Endothelial cell of umbilical vein (primary cell): ENCODE measurements at regions not wholly inside any gene's neighbourhood (a gene's known extent, or its start where the extent isn't known, plus 50 kb on each side); places are given as distances from the start of the nearest gene placed in this dataset.

Source experiments
- BruUV-seq: library from RNA; stranded (reverse); fragments of 400-500 nt; replicated peaks from 2 replicates; lab custom pipeline; 2021; lab: Mats Ljungman, UMichigan
- CTCF ChIA-PET: fragments of 300-600, 350-600 bp; sonication (Branson Sonifier 250); formaldehyde crosslinking; loops from one replicate; lab custom pipeline; 2021; ENCODE audit warnings: antibody characterized with exemption, inconsistent platforms; lab: Charles Lee
- POLR2A ChIA-PET: fragments of 300-600, 350-600 bp; sonication (Branson Sonifier 250); formaldehyde crosslinking; loops from one replicate; lab custom pipeline; 2021; ENCODE audit warnings: antibody characterized with exemption, inconsistent platforms; lab: Charles Lee
- DNase-seq: peaks from one replicate; pipeline ENCODE4 v3.0.0-alpha.2; 2011; ENCODE audit warnings: low read depth, low spot score
- FAIRE-seq: peaks from 2 replicates; lab custom pipeline; 2011; peaks lifted over from hg19 to GRCh38; lab: Jason Lieb, UNC
- H2AFZ ChIP-seq: 2 replicates; pipeline ENCODE4 v1.6.0; 2012; ENCODE audit warnings: low read depth, low read length, control low read depth, inconsistent platforms
- H3K27ac ChIP-seq: 2 replicates; pipeline ENCODE4 v1.5.1; 2011; ENCODE audit warnings: low read depth, mild to moderate bottlenecking, control low read depth, low read length, moderate library complexity; ENCODE audit not compliant: insufficient read depth
- H3K27me3 ChIP-seq, 2 experiments: 2 replicates each; pipeline versions ENCODE4 v1.6.0 to v1.6.1; 2011; ENCODE audit warnings: low read length in 2 of 2, mixed read lengths in 1 of 2; ENCODE audit not compliant: control insufficient read depth in 2 of 2, insufficient read depth in 2 of 2
- H3K36me3 ChIP-seq, 2 experiments: 2 replicates in 1 of 2; 3 replicates in 1 of 2; pipeline ENCODE4 v1.5.1; 2011; ENCODE audit warnings: low read length in 2 of 2, mild to moderate bottlenecking in 1 of 2, moderate library complexity in 1 of 2; ENCODE audit not compliant: control insufficient read depth in 2 of 2, insufficient read depth in 2 of 2; ENCODE audit errors: extremely low read depth in 1 of 2
- H3K4me1 ChIP-seq: 3 replicates; pipeline ENCODE4 v1.5.1; 2011; ENCODE audit warnings: mild to moderate bottlenecking, low read length; ENCODE audit not compliant: control insufficient read depth, insufficient read depth; ENCODE audit errors: extremely low read depth
- H3K4me2 ChIP-seq: 2 replicates; pipeline ENCODE4 v1.6.1; 2011; ENCODE audit warnings: low read length, control low read depth, mixed read lengths; ENCODE audit not compliant: insufficient read depth
- H3K4me3 ChIP-seq, 3 experiments: fragments of 200-600 bp in 1 of 3; sonication (generic), shearing (Covaris generic) in 1 of 3; replicated peaks in 1 of 3; 2 replicates each; pipeline ENCODE4 v1.5.1; 2011 to 2016; ENCODE audit warnings: control low read depth in 3 of 3, low read length in 3 of 3, mild to moderate bottlenecking in 2 of 3, inconsistent platforms in 1 of 3, low read depth in 1 of 3, moderate library complexity in 1 of 3; ENCODE audit not compliant: insufficient read depth in 1 of 3
- H3K79me2 ChIP-seq: 2 replicates; pipeline ENCODE4 v1.6.0; 2012; ENCODE audit warnings: low read length, inconsistent platforms; ENCODE audit not compliant: control insufficient read depth, insufficient read depth
- H3K9ac ChIP-seq: replicated peaks from 2 replicates; pipeline ENCODE3; 2011; ENCODE audit warnings: low read length, control low read depth; ENCODE audit not compliant: insufficient read depth; ENCODE audit errors: extremely low read depth
- H3K9me1 ChIP-seq: replicated peaks from 3 replicates; pipeline ENCODE4 v1.6.0; 2011; ENCODE audit warnings: mild to moderate bottlenecking, low read length; ENCODE audit not compliant: control insufficient read depth, insufficient read depth; ENCODE audit errors: extremely low read depth
- H3K9me3 ChIP-seq: replicated peaks from 2 replicates; pipeline ENCODE4 v1.5.1; 2012; ENCODE audit warnings: low read length, inconsistent platforms; ENCODE audit not compliant: control insufficient read depth, insufficient read depth
- H4K20me1 ChIP-seq: replicated peaks from 2 replicates; pipeline ENCODE3; 2011; ENCODE audit warnings: mild to moderate bottlenecking, low read length; ENCODE audit not compliant: control insufficient read depth, insufficient read depth; ENCODE audit errors: extremely low read depth
- EZH2 ChIP-seq: IDR thresholded peaks from 2 replicates; pipeline ENCODE4 v1.6.1; 2012; ENCODE audit warnings: borderline replicate concordance, low read depth, mild to moderate bottlenecking, moderate library complexity, low read length, inconsistent platforms; ENCODE audit not compliant: severe bottlenecking
- FOS ChIP-seq: IDR thresholded peaks from 2 replicates; pipeline ENCODE4 v1.6.1; 2011; ENCODE audit warnings: mild to moderate bottlenecking, low read length, moderate library complexity, borderline replicate concordance; ENCODE audit not compliant: insufficient read depth
- GATA2 ChIP-seq: IDR thresholded peaks from 2 replicates; pipeline ENCODE4 v1.7.0; 2011; ENCODE audit warnings: low read depth, mild to moderate bottlenecking, moderate library complexity, mixed read lengths, low read length; ENCODE audit not compliant: insufficient read length, insufficient read depth
- JUN ChIP-seq: IDR thresholded peaks from 2 replicates; pipeline ENCODE4 v1.6.1; 2011; ENCODE audit warnings: borderline replicate concordance, low read depth; ENCODE audit not compliant: insufficient read length, insufficient read depth
- MAX ChIP-seq: IDR thresholded peaks from 2 replicates; pipeline ENCODE4 v1.6.1; 2011; ENCODE audit not compliant: insufficient read depth, insufficient read length
- MYC ChIP-seq: IDR thresholded peaks from one replicate; pipeline ENCODE4 v1.6.1; 2011; ENCODE audit warnings: mild to moderate bottlenecking, low read depth, low read length
- POLR2A ChIP-seq: IDR thresholded peaks from 2 replicates; pipeline ENCODE4 v1.6.1; 2012; ENCODE audit warnings: low read depth, mild to moderate bottlenecking, control low read depth, low read length
- POLR2AphosphoS5 ChIP-seq: IDR thresholded peaks from 2 replicates; pipeline ENCODE4 v1.6.1; 2012; ENCODE audit warnings: low read depth, mild to moderate bottlenecking, control low read depth, low read length, moderate library complexity; ENCODE audit not compliant: insufficient read depth
- dilution Hi-C: fragments of 300-500 bp; cut with MboI; formaldehyde crosslinking; loops from one replicate; pipeline ENCODE4 v1.15.0; 2019; ENCODE audit warnings: low sequenced_read_pairs; ENCODE audit not compliant: extremely low pct_ligation_motif_present
- intact Hi-C: fragments of 100-400 bp; cut with micrococcal nuclease; formaldehyde crosslinking; loops from one replicate; pipeline ENCODE4 v1.10.0; 2022
- TF ChIP-seq, protein P1 (sequence below), 2 donors: IDR thresholded peaks; 1 replicate in 1 of 2; 2 replicates in 1 of 2; pipeline ENCODE4 v1.5.1; 2011; ENCODE audit warnings: low read length in 2 of 2, mild to moderate bottlenecking in 2 of 2, moderate library complexity in 2 of 2, control low read depth in 1 of 2, inconsistent platforms in 1 of 2, low read depth in 1 of 2; ENCODE audit not compliant: insufficient read depth in 1 of 2; ENCODE audit errors: extremely low read depth in 1 of 2

DNA sequence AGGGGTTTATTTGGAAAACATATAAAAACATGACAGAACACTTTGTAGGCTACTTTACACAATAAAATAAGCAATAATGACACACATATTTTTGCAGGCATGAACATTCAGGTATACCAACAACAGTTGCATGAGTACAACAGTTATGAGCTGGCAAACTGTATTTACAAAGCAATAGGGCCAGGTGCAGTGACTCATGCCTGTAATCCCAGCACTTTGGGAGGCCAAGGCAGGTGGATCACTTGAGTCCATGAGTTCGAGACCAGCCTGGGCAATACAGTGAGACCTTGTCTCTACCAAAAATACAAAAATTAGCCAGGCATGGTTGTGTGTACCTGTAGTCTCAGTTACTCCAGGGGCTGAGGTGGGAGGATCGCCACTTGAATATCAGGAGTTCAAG is 101.1 kb downstream of the BMP4 start:
- no peaks in the 10 kb centered on the region for H3K79me2 ChIP-seq
- H3K4me2 ChIP-seq: no peak overlapping the region
- no peak for TF ChIP-seq FOS
- TF ChIP-seq MAX: no peak
- no peak for TF ChIP-seq EZH2
- no peak for TF ChIP-seq JUN
- TF ChIP-seq MYC: no peak
- TF ChIP-seq, protein P1, sequence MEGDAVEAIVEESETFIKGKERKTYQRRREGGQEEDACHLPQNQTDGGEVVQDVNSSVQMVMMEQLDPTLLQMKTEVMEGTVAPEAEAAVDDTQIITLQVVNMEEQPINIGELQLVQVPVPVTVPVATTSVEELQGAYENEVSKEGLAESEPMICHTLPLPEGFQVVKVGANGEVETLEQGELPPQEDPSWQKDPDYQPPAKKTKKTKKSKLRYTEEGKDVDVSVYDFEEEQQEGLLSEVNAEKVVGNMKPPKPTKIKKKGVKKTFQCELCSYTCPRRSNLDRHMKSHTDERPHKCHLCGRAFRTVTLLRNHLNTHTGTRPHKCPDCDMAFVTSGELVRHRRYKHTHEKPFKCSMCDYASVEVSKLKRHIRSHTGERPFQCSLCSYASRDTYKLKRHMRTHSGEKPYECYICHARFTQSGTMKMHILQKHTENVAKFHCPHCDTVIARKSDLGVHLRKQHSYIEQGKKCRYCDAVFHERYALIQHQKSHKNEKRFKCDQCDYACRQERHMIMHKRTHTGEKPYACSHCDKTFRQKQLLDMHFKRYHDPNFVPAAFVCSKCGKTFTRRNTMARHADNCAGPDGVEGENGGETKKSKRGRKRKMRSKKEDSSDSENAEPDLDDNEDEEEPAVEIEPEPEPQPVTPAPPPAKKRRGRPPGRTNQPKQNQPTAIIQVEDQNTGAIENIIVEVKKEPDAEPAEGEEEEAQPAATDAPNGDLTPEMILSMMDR (IDR thresholded peaks at IDR 0.05; ENCODE audit: extremely low read depth in 1 of 2, insufficient read depth in 1 of 2, low read depth in 1 of 2, low read length in 2 of 2): no peak
- TF ChIP-seq GATA2: no peak
- TF ChIP-seq POLR2A: no peak
- TF ChIP-seq POLR2AphosphoS5: no peak
- no peaks in the 10 kb centered on the region for H3K9me3 ChIP-seq
- FAIRE-seq (no peak), DNase-seq (no peak)
- no peaks in the 10 kb centered on the region for H3K36me3 ChIP-seq
- ChIA-PET POLR2A (no interaction called here), CTCF (no interaction called here)
- peaks cover 13% of the 10 kb centered on the region for H3K4me1 ChIP-seq
- H3K4me3 ChIP-seq: no peak overlapping the region
- BruUV-seq: no TSS peak
- intact Hi-C loops: no loop called here
- H3K9ac ChIP-seq: no peak overlapping the region
- no peaks in the 10 kb centered on the region for H3K9me1 ChIP-seq
- H3K27me3 ChIP-seq: no peaks in the 10 kb centered on the region
- no peaks in the 10 kb centered on the region for H4K20me1 ChIP-seq
- no peak overlapping the region for H2AFZ ChIP-seq
- dilution Hi-C loops: no loop called here
- H3K27ac ChIP-seq: no peak overlapping the region
